IPS-NIHi11 (cell line): ENCODE measurements at regions not wholly inside any gene's neighbourhood (a gene's known extent, or its start where the extent isn't known, plus 50 kb on each side); places are given as distances from the start of the nearest gene placed in this dataset.

Experiments used
- DNase-seq: peaks from one replicate; pipeline ENCODE4 v3.0.0; 2012; ENCODE audit warnings: mixed read lengths, low spot score

DNA sequence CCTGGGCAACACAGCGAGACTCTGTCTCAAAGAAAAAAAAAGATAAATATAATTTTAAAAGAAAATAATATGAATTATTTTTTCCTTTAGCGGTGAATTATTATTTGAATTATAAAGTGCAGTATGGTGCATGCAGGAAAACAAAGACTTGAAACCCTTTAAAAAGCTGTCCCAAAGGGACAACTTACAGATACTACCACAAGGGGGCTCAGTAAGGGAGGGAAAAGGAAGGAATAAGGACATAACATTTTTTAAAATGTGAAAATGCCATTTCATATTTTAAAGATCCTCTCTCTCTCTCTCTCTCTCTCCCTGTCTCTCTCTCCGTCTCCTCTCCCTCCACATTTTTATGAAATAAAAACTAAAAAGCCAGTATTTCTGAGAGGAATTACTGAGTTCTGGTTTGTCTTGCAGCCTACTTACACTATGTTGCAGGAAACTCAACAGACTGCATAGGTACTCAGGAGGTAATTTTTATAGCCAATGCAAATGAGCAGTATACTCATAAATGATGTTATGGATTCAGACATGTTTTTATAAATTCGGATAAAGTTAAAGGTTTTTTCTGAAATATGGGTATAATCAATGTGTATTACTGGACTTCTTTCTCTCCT, 455.0 kb upstream of the GJE1 start:
- DNase-seq: peak; percentile 14

DNA sequence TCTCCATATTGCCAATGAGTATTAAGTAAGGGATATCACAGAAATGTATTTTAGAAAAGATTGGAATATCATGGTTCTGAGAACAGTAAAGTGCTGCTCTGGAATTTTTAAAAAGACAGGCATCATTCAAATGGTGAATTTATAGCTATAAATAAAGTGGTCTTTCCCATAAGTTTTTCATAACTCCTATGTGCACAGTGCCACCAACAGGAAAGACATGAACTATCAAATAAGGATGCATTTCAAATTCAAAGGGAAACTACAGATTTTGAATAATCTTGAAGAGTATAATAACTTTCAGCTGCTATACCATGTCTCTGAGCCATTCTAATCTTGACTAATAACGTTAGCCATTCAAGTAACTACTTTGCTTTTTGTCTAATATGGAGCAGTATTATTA, 456.8 kb upstream of the GJE1 start:
- no peak for DNase-seq

DNA sequence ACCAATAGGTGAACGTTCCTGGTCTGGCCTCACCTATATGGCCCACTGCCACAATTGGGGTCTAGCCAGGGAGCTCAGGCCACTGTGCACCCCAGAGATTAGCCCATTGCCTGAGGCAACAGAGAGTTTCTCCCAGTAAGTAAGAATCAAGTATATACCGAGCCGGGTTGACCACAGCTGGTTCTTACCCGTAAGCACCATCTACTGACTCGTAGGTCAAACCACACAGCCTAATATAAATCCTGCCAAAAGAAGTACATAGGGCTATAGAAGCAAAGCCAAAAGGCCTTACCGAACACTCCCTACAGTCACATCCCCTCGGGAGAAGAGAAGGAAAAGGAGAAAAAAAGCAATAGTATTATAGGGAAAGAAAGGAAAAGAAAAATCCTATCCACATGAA, 463.6 kb upstream of the GJE1 start:
- no peak for DNase-seq

DNA sequence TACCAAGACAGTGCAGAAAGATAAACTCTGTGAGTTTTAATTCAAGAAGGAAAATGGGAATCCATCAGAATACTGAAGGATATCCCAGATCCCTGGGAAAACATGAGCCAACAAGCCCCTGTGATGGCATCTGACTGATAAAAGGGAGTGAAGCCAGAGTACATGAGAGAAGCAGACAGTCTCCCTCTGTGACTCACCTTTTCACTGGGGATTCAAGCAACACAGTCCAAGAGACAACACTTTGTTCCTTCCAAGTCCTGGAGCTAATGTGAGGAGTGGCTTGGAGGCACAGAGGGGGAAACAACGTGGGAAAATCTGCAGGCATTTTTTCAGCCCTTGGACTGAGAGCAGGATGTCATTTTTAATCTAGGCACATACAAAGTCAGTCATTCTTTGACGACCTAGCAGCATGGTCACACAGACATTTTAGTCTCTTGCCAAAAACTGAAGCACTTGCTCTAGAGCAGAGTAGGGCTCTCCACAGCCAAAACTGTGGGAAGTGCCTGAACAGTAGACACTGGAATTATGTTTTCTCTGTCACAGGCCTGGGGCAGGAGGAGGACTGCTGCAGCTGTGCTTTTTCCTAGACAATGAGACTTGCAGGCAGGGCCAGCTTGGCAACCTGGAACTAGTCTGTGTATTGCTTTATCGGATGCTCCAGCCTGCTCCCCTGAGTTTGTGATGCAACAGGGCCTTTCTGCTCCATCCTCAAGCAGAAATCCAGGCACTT, 465.0 kb upstream of the GJE1 start:
- no peak for DNase-seq

DNA sequence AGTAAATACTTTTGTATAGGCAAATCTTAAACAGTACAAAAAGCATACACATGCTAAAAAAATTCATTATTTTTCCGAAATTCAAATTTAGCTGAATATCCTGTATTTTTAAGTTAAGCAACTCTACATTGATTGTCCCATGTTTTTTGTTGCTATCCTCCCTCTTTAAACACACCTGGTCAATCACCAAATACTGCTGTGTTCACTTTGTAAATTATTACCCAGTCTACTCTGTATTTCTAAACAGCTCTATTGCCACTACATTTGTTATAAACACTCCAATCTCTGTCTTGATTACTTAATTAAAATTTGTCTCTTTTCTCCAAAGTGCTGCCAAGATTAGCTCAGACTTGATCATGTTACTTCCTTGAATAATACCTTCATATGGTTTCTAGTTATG, 466.5 kb upstream of the GJE1 start:
- DNase-seq: no peak

DNA sequence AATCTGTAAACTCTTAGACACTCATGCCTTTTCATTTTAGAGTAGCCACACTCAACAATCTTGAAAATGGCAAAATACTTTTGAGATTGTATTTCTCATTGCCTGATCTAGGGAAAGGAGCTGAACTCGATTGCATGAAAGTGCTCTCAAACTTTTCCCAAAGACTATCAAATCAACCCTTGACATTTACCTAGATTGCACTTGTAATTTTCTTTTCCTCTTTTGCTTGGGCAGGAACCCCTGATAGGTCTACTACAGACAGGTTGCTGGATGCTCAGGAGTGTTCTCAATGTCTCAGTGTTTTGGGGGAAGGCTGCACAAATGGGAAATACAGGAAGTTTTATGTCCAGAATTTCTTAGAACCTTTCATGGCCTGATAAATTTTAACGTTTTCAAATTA, 468.0 kb upstream of the GJE1 start:
- DNase-seq: no peak

DNA sequence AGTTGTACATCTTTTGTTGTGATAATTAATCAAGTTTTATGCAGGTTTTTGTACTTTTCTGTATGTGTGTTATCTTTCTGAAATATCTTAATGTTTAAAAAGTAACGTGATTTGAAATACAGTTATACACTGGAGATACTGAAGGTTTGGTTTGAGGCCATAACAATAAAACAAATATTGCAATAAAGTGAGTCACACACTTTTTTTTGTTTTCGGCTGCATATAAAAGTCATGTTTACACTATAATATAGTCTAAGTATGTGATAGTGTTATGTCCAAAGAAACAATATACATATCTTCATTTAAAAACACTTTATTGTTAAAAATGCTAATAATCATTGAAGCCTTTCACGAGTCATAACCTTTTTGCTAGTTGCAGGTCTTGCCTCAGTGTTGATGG, 473.1 kb upstream of the GJE1 start:
- DNase-seq: no peak

DNA sequence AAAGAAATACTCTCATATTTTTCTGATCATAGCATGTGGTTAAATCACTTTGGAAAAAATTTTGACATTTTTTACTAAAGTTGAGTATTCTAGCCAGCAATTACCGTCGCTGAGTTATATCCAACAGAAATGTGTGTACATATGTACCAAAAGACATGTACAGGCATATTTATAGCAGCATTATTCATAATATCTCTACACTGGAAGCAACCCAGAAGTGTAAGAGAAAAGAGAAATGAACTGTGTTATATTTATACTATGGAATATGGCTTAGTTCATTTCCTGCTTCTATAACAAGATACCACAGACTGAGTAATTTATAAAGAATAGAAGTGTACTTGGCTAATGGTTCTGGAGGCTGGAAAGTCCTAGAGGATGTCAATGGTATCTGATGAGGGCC, 474.0 kb upstream of the GJE1 start:
- no peak for DNase-seq

DNA sequence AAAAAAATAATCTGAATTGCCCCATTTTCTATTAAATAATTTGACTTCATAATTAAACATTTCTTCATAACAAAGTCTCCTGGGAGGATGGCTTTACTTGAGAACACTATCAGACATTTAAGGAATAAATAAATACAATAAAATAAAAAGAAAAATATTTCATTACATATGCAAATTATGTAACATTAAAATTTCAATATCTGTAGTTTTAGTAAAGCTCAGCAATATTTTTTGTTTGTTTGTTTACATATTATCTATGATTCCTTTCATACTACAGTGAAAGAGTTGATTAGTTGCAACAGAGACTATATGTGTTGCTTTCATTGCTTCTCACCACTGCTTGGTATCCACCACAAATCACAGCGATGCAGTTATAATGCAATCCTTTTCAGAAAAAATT, 474.9 kb upstream of the GJE1 start:
- no peak for DNase-seq

DNA sequence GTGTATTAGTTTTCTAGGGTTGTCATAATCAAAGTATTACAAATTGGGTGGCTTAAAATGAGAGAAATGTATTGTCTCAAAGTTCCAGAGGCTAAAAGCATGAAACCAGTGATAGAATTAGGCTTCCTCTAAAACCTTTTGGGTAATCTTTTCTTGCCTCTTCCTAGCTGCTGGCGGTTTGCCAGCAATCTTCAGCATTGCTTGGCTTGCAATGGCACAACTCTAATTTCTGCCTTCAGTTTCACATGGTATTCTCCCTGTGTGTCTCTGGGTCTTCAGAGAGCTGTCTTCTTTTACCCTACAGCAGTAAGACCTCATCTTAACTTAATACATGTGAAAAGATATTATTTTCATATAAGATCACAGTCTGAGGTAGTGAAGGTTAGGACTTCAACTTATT, 479.1 kb upstream of the GJE1 start:
- DNase-seq: no peak

DNA sequence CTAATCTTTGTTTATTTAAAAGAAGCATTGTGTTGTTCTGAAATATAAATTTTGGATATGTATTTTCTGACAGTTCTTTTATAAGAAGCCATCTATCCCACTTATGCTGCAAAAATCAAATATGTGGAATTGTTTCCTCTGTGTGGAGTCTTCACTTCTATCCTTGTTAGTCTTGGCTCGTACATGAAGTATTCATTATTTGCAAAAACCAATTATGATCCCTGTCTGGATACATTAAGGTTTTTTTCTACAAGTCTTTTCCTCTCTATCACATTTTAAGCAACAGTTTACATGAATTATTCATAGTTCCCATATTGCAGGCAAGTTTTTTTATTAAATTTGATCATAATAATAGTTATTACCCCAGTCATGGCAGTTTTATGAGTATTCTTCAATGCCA, 490.8 kb upstream of the GJE1 start:
- DNase-seq: no peak

DNA sequence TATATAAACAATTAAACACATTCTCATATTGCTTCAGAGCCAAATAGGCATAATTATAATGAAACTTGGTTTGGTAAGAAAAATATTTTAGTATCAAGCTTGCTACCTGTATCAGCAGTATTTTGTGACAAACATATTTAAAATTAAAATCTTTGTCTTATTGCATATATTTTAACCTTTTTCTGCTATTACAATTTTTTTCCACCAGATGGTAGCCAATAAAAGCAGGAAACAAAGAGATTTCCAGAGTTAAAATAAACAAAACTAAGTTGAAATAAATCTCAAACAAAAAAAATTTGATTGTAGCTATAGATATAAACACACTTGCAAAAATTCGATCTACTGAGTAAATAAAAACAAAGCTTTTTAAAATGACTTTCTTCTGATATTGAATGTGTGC, 491.3 kb upstream of the GJE1 start:
- no peak for DNase-seq

DNA sequence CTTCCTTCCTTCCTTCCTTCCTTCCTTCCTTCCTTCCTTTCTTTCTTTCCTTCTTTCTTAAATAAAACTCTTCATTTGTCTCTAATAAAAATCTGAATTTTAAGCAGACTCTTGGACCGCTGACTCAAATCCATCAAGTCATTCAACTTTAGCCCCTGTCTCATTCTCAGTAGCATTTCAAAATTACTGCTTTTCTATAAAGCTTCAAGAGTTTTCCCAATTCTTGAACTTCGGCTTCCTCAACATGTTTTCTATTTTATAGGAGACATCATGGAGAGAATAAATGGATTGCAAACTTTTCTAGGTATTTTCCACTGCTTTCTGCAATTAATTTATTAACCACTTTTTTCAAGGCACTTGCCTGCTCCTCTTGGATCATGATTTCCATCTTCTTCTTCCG, 497.1 kb upstream of the GJE1 start:
- DNase-seq: no peak

DNA sequence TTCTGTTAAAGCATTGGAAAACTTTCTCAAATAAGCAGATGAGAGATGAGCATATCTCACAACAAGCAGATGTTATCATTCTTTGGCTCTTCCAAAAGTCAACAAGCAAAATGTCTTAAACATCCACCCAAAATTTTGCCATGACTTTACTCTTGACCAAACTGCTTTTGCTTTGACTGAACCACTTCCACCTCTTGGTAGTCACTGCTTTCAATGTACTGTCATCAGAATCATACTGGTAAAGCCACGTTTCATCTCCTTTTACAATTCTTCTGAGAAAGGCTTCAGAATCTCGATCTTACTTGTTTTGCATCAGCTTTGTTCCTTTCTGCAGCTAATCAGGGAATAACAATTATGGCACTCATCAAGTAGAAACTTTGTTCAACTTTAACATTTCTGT, 498.5 kb upstream of the GJE1 start:
- no peak for DNase-seq

DNA sequence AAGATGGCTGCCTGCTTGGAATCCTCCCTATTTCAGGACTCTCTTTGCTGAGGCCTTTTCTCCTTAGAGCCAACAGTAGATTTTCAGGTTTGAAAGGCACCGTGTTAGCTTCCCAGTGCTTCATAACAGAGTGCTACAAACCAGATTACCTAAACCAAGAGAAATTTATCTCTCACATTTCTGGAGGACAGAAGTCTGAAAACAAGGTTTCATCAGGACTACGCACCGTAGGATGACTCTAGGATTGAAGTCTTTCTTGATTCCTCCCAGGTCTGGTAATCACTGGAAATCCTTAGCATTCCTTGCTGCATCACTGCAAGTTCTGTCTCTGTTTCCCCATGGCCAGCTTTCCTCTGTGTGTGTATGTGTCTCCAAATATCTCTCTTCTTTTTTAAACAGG, 508.4 kb upstream of the GJE1 start:
- DNase-seq: no peak

DNA sequence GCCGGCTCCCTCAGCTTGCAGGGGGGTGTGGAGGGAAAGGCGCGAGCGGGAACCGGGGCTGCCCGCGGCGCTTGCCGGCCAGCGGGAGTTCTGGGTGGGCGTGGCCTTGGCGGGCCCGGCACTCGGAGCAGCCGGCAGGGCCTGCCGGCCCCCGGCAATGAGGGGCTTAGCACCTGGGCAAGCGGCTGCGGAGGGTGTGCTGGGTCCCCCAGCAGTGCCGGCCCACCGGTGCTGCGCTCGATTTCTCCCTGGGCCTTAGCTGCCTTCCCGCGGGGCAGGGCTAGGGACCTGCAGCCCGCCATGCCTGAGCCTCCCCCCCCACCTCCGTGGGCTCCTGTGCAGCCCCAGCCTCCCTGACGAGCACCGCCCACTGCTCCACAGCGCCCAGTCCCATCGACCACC, 514.5 kb upstream of the GJE1 start:
- no peak for DNase-seq

DNA sequence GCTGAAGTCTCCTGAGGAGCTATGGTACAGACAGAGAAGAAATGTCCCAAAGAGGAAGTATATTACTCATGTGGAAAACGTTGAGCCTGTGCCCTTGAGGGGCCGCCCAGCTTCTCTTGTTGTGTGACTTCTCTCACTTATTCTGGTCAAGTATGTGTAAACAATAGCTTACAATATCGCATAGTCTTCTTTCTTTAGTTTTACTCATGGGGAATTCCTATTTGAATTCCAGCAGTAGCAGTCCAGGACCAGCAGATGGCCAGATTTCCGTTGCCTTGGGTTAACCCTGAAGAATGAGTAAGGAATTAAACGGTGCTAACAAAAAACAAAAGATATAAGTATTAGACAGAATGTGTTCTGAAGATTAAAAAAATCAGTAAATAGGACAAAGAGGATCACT, 522.0 kb upstream of the GJE1 start:
- peak; percentile 18 for DNase-seq

DNA sequence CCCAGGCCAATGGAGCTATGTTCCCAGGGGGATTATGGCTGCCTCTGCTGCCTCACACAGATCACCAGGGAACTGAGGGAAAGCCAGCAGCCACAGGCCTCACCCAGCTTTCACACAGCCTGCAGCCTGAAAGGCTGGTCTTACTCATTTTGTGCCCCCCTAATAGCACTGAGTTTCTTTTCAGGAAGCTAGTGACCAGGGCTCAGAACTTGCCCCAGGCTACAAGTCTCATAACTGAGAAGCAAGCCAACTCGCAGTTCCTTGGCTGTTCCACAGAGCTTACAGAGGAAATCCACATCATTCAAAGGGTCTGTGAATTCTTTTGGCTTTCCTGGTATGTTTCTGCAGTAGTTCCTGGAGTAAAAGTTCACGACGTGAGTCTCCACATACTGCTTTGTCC, 524.8 kb upstream of the GJE1 start:
- no peak for DNase-seq

DNA sequence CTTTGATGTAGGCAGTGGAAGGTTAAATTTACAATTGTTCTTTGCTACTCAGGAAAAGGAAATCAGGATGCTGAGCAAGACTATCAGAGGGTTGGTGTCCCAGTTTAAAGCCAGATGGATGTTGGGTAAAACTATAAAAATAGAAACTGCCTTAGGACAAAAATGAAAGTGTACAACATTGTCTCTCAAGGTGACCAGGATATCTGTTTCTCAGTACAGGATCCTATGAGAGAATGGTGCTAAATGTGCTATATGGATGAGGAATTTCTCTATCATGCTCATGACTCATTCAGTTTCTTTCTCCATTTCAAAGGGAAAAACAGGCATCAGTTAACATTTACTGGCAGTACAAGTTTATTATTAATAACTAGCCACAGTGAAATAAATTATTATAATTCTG, 534.2 kb upstream of the GJE1 start:
- DNase-seq: no peak

DNA sequence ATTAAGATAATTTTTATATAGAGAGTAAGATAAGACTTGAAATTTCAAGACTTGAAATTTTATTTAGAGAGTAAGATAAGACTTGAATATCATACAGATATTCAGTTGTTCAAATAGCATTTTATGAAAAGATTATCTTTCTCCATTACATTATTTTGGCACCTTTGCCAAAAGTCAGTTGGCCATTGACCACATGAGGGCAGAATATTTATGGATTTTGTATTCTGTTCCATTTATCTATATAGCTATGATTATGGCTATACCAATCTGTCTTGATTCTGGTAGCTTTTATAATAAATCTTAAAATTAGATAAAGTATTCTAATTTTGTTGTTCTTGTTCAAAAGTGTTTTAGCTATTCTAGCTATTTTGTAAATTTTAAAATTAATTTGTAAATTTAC, 537.9 kb upstream of the GJE1 start:
- no peak for DNase-seq

DNA sequence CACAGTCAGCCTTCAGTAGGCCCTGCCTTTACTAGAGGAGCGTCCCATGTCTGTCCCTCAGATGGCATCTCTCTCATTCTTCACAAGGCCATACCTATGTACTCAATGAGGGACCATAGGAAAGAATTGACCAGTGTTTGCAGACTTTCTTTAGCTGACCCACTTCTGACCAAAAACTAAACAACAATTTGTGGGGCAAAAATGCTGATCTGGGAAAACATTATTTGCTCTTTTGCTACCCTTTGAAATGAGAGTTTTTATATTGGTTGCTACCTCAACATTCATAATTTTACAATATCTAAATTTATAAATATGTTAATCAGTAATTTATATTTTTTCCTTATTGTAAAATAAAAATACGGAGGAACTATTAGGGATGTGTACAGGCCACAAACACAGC, 539.4 kb upstream of the GJE1 start:
- no peak for DNase-seq

DNA sequence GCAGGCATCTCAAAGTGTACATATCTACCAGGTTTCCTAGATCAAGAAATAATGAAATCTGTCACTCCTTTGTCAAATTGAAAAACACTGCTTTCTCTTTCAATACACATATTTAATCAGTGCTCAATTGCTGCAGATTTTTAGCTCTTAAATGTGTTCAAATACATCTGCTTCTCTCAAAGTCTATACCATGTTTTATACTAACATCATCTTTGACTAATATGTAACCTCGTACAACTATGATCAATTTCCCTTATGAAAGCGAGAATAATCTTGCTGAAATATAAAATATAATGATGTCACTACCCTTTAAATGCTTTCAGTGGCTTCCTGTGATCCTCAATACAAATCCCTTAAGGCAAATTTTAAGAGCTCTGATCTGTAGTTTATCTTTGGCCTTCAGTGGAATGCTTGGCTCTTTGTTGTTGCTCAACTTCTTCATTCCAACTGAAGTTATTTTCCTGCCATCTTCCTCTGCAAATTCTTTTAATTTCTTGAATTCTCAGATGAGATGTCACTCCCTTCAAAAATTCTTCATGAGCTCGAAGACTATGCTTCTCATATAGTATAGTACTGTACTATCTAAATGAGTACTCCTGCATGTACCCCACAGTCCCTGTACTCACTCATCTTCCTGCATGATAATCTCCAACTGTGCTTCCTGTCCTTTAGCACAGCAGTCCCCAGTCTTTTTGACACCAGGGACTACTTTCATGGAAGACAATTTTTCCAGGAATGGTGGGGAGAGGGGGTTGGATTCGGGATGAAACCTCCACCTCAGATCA, 545.1 kb upstream of the GJE1 start:
- no peak for DNase-seq

DNA sequence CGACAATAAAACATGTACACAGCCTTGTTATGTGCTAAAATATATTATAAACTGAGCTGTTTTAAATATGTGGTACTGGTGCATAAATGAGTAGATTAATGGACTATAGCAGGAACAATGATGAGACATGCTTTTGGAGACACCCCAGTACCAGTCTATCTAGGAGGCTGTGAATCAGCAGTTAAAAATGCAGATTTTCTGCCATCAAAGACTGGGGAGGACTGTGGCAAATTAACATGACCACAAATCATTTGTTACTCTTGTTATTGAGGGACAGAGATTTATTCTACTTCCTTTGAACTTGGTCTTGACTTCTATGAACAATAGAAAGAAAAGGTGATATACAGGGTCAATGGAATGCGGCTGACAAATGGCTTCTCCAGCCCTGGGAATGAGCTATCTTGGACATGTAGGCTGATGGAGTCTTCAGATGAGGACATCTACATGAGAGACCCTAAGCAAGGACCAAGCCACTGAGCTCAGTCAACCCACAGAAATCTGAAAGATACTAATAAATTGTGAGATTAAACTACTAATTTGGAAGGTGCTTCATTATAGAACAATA, 551.7 kb upstream of the GJE1 start:
- DNase-seq: no peak
